Liver (tissue), 8 donors: ENCODE measurements at regions not wholly inside any gene's neighbourhood (a gene's known extent, or its start where the extent isn't known, plus 50 kb on each side); places are given as distances from the start of the nearest gene placed in this dataset.
"Not testable (repeated sequence)": the region's sequence is repeated elsewhere in the genome, so short reads cannot be mapped to it uniquely, and the experiment has no call there.

ENCODE experiments used
- DNase-seq: peaks from one replicate; pipeline ENCODE4 v3.0.0-alpha.2; 2017; ENCODE audit warnings: low spot score
- H3K27ac ChIP-seq, 2 donors: one replicate each; pipeline ENCODE4 v1.7.0; 2013; ENCODE audit warnings: inconsistent platforms in 2 of 2, low read length in 2 of 2, control low read depth in 1 of 2, low read depth in 1 of 2, mild to moderate bottlenecking in 1 of 2
- H3K27me3 ChIP-seq, 4 donors: one replicate each; pipeline versions ENCODE4 v1.6.1 to v1.7.0; 2013; ENCODE audit warnings: low read length in 3 of 4, inconsistent platforms in 1 of 4, mild to moderate bottlenecking in 1 of 4, moderate library complexity in 1 of 4; ENCODE audit not compliant: control insufficient read depth in 4 of 4, insufficient read depth in 4 of 4
- H3K36me3 ChIP-seq, 4 donors: one replicate each; pipeline versions ENCODE4 v1.6.1 to v1.7.0; 2013; ENCODE audit warnings: low read length in 3 of 4, mild to moderate bottlenecking in 3 of 4, low read depth in 1 of 4, moderate library complexity in 1 of 4; ENCODE audit not compliant: control insufficient read depth in 4 of 4, insufficient read depth in 3 of 4
- H3K4me1 ChIP-seq, 4 donors: one replicate each; pipeline versions ENCODE4 v1.6.1 to v1.7.0; 2013; ENCODE audit warnings: low read length in 3 of 4, mild to moderate bottlenecking in 3 of 4, moderate library complexity in 1 of 4; ENCODE audit not compliant: control insufficient read depth in 4 of 4, insufficient read depth in 4 of 4
- H3K4me3 ChIP-seq, 3 donors: one replicate each; pipeline versions ENCODE4 v1.6.1 to v1.7.0; 2013; ENCODE audit warnings: low read length in 3 of 3, control low read depth in 1 of 3, low read depth in 1 of 3, mild to moderate bottlenecking in 1 of 3
- H3K9ac ChIP-seq, 2 donors: one replicate each; pipeline ENCODE4 v1.7.0; 2013; ENCODE audit warnings: low read length in 2 of 2, mild to moderate bottlenecking in 2 of 2, moderate library complexity in 2 of 2, control low read depth in 1 of 2, low read depth in 1 of 2
- H3K9me3 ChIP-seq, 4 donors: one replicate each; pipeline versions ENCODE4 v1.6.1 to v1.7.0; 2013; ENCODE audit warnings: low read length in 3 of 4; ENCODE audit not compliant: control insufficient read depth in 4 of 4
- EGR1 ChIP-seq, 2 donors: IDR thresholded peaks; 2 replicates each; pipeline ENCODE4 v1.6.1; 2016 to 2018; ENCODE audit warnings: antibody characterized with exemption in 2 of 2, low read depth in 2 of 2
- FOXA2 ChIP-seq: IDR thresholded peaks from 2 replicates; pipeline ENCODE4 v1.6.1; 2016; ENCODE audit warnings: antibody characterized with exemption
- GABPA ChIP-seq, 2 donors: IDR thresholded peaks in 1 of 2; conservative IDR thresholded peaks in 1 of 2; 2 replicates each; pipeline ENCODE4 v1.6.1; 2016; ENCODE audit warnings: antibody characterized with exemption in 2 of 2, mild to moderate bottlenecking in 1 of 2, moderate library complexity in 1 of 2
- HNF4G ChIP-seq: IDR thresholded peaks from 2 replicates; pipeline ENCODE4 v1.6.1; 2016; ENCODE audit warnings: antibody characterized with exemption
- RAD21 ChIP-seq, 2 donors: IDR thresholded peaks; 2 replicates each; pipeline ENCODE4 v1.6.1; 2016; ENCODE audit warnings: antibody characterized with exemption in 2 of 2, mild to moderate bottlenecking in 2 of 2
- RXRA ChIP-seq, 2 donors: IDR thresholded peaks; 2 replicates each; pipeline ENCODE4 v1.6.1; 2017 to 2018; ENCODE audit warnings: antibody characterized with exemption in 2 of 2, mild to moderate bottlenecking in 1 of 2
- SP1 ChIP-seq: IDR thresholded peaks from 2 replicates; pipeline ENCODE4 v1.6.1; 2018; ENCODE audit warnings: antibody characterized with exemption, mild to moderate bottlenecking
- TAF1 ChIP-seq: conservative IDR thresholded peaks from 2 replicates; pipeline ENCODE4 v1.6.1; 2016; ENCODE audit warnings: antibody characterized with exemption, mild to moderate bottlenecking
- WGBS: extraction: QIAGEN DNeasy Blood & Tissue Kit; methylation state at CpG from one replicate; pipeline ENCODE4 v1.1.7; 2013; 5-methylcytosine and 5-hydroxymethylcytosine counted together
- TF ChIP-seq, protein P1 (sequence below): fragments of 150-350 bp; IDR thresholded peaks from 2 replicates; pipeline ENCODE4 v1.5.1; 2017; ENCODE audit warnings: improper control_type of control experiment, low read depth, low read length; ENCODE audit not compliant: missing input control
- TF ChIP-seq, protein P2 (sequence below): IDR thresholded peaks from 2 replicates; pipeline ENCODE4 v1.6.1; 2016; ENCODE audit warnings: antibody characterized with exemption, mild to moderate bottlenecking
- donor health status: healthy.
- donor health status: healthy.
- donor health status: healthy.
- donor health status: healthy.
- donor health status: healthy.

DNA sequence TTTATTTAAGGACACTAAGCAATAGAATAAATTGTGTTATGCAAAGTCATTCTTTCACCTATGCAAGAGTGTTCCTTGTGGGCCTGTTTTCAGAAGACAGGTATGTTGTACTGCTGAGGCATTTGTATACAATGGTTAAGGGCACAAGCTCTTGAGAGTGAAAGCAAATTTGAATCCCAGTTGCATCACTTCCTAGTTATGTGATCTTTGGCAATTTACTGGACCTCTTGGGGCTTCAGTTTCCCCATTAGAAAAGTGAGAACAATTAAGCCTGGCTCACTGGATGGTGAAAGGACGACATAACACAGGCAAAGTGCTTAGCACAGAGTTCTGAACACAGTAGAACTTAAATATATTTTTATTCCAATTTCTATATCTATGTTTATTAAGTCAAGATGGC is 117.4 kb downstream of the EFHB start:
- H3K4me1 ChIP-seq: no peaks in the 10 kb centered on the region
- no peak overlapping the region for H3K9ac ChIP-seq
- H3K4me3 ChIP-seq: no peak overlapping the region
- no peak overlapping the region for H3K27ac ChIP-seq
- no peaks in the 10 kb centered on the region for H3K36me3 ChIP-seq
- WGBS: 51% methylated on average over 1 of the region's 1 CpG
- H3K27me3 ChIP-seq: no peaks in the 10 kb centered on the region
- no peak for TF ChIP-seq RAD21 (IDR thresholded peaks at IDR 0.05)
- TF ChIP-seq HNF4G: no peak
- TF ChIP-seq EGR1 (IDR thresholded peaks at IDR 0.05; ENCODE audit: low read depth in 2 of 2): no peak
- DNase-seq: no peak
- H3K9me3 ChIP-seq: peaks cover 0 to 1% (median 0%) of the 10 kb centered on the region in 4 donors

DNA sequence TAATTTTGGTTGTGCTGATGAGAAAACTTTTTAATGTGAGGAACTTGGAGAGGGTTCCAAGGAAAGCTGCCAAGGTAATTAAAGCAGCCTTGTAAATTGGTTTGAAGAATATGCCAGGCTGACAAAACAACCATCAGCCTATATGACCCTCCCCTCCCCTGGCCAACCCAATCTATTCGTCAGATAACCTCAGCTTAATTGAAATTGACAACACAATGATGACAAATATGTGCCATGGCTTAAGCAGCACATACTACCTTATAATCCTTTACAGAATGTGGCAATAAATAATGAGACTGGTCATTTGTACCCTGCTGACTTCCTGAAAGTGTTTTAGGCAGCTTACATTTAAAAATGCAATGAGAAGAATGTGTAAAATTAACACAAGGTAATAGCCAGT is 118.2 kb downstream of the EFHB start:
- no peaks in the 10 kb centered on the region for H3K36me3 ChIP-seq
- no peaks in the 10 kb centered on the region for H3K4me1 ChIP-seq
- no peak overlapping the region for H3K27ac ChIP-seq
- WGBS: 61% methylated on average over 1 of the region's 1 CpG
- H3K27me3 ChIP-seq: no peaks in the 10 kb centered on the region
- H3K9me3 ChIP-seq: peaks cover 0 to 1% (median 0%) of the 10 kb centered on the region in 4 donors
- TF ChIP-seq FOXA2 (no peak), RXRA (IDR thresholded peaks at IDR 0.05) (no peak), SP1 (no peak), HNF4G (no peak), RAD21 (IDR thresholded peaks at IDR 0.05) (no peak), TAF1 (no peak), GABPA (IDR thresholded peaks at IDR 0.05 in 1 of 2, conservative IDR thresholded peaks at IDR 0.05 in 1 of 2) (no peak)
- TF ChIP-seq, protein P1, sequence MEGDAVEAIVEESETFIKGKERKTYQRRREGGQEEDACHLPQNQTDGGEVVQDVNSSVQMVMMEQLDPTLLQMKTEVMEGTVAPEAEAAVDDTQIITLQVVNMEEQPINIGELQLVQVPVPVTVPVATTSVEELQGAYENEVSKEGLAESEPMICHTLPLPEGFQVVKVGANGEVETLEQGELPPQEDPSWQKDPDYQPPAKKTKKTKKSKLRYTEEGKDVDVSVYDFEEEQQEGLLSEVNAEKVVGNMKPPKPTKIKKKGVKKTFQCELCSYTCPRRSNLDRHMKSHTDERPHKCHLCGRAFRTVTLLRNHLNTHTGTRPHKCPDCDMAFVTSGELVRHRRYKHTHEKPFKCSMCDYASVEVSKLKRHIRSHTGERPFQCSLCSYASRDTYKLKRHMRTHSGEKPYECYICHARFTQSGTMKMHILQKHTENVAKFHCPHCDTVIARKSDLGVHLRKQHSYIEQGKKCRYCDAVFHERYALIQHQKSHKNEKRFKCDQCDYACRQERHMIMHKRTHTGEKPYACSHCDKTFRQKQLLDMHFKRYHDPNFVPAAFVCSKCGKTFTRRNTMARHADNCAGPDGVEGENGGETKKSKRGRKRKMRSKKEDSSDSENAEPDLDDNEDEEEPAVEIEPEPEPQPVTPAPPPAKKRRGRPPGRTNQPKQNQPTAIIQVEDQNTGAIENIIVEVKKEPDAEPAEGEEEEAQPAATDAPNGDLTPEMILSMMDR: no peak
- TF ChIP-seq, protein P2, sequence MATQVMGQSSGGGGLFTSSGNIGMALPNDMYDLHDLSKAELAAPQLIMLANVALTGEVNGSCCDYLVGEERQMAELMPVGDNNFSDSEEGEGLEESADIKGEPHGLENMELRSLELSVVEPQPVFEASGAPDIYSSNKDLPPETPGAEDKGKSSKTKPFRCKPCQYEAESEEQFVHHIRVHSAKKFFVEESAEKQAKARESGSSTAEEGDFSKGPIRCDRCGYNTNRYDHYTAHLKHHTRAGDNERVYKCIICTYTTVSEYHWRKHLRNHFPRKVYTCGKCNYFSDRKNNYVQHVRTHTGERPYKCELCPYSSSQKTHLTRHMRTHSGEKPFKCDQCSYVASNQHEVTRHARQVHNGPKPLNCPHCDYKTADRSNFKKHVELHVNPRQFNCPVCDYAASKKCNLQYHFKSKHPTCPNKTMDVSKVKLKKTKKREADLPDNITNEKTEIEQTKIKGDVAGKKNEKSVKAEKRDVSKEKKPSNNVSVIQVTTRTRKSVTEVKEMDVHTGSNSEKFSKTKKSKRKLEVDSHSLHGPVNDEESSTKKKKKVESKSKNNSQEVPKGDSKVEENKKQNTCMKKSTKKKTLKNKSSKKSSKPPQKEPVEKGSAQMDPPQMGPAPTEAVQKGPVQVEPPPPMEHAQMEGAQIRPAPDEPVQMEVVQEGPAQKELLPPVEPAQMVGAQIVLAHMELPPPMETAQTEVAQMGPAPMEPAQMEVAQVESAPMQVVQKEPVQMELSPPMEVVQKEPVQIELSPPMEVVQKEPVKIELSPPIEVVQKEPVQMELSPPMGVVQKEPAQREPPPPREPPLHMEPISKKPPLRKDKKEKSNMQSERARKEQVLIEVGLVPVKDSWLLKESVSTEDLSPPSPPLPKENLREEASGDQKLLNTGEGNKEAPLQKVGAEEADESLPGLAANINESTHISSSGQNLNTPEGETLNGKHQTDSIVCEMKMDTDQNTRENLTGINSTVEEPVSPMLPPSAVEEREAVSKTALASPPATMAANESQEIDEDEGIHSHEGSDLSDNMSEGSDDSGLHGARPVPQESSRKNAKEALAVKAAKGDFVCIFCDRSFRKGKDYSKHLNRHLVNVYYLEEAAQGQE: no peak
- DNase-seq: no peak
- H3K9ac ChIP-seq: no peak overlapping the region
- no peak overlapping the region for H3K4me3 ChIP-seq

DNA sequence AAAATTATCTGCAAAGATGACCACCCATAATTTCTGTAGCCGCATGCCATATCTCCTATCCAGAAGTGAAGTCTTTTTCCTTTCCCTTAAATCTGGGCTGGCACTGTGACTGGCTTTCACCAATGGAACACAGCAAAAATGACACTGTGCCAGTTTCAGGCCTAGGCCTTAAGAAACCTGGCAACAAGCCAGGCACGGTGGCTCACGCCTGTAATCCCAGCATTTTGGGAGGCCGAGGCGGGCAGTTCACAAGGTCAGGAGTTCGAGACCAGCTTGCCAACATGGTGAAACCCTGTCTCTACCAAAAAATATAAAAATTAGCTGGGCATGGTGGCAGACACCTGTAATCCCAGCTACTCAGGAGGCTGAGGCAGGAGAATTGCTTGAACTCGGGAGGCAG is 120.3 kb downstream of the EFHB start:
- H3K9ac ChIP-seq, H3K27ac ChIP-seq, H3K36me3 ChIP-seq, H3K27me3 ChIP-seq, H3K4me1 ChIP-seq, H3K4me3 ChIP-seq, DNase-seq, H3K9me3 ChIP-seq: not testable (repeated sequence)
- WGBS: 83% methylated on average over 7 of the region's 7 CpGs
